OCI-LY3 (cell line): ENCODE measurements at regions not wholly inside any gene's neighbourhood (a gene's known extent, or its start where the extent isn't known, plus 50 kb on each side); places are given as distances from the start of the nearest gene placed in this dataset.

Source experiments
- EZH2phosphoT487 ChIP-seq: fragments of 200-600 bp; shearing (Covaris generic); IDR thresholded peaks from 2 replicates; pipeline ENCODE4 v1.6.1; 2018; ENCODE audit warnings: antibody characterized with exemption, mixed run types, low read depth
- TF ChIP-seq, protein P1 (sequence below): fragments of 200-600, 300-600 bp; sonication (generic); IDR thresholded peaks from 2 replicates; pipeline ENCODE4 v1.5.1; 2014; ENCODE audit warnings: antibody characterized with exemption, low read length, low read depth

DNA sequence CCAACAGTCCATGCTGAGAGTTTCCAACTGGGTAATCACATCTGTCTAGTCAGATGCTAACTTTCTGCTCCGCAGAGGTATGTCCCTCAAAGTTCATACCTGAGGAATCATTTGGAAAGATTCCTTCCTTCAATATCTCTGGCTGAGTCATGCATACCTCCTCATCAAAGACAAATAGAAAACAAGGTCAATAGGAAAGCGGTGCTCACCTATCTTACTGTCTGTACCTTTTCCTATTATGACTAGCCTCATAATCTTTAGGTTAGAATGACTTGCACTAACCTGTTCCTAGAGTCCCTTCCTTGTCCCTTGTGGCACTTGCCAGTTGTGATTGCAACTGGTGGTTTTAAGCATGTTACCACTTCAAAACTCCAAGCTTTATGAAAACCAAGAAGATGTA is 78.2 kb upstream of the PTPRK start:
- TF ChIP-seq, protein P1, sequence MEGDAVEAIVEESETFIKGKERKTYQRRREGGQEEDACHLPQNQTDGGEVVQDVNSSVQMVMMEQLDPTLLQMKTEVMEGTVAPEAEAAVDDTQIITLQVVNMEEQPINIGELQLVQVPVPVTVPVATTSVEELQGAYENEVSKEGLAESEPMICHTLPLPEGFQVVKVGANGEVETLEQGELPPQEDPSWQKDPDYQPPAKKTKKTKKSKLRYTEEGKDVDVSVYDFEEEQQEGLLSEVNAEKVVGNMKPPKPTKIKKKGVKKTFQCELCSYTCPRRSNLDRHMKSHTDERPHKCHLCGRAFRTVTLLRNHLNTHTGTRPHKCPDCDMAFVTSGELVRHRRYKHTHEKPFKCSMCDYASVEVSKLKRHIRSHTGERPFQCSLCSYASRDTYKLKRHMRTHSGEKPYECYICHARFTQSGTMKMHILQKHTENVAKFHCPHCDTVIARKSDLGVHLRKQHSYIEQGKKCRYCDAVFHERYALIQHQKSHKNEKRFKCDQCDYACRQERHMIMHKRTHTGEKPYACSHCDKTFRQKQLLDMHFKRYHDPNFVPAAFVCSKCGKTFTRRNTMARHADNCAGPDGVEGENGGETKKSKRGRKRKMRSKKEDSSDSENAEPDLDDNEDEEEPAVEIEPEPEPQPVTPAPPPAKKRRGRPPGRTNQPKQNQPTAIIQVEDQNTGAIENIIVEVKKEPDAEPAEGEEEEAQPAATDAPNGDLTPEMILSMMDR = no peak
- no peak for TF ChIP-seq EZH2phosphoT487
